Activated CD4-positive, alpha-beta T cell treated with anti-CD3 and anti-CD28 coated beads, Interleukin-2, amount 50 U/mL, for 16 hours (primary cell): ENCODE measurements at regions not wholly inside any gene's neighbourhood (a gene's known extent, or its start where the extent isn't known, plus 50 kb on each side); places are given as distances from the start of the nearest gene placed in this dataset.

Source experiments
- DNase-seq: peaks from one replicate; pipeline ENCODE4 v3.0.0-alpha.2; 2020

- DNase-seq = no peak
These were observed 134.3 kb downstream of the SNX19 start for GRCh38 chr11:130781931-130782330.

- DNase-seq = no peak
These were observed 133.7 kb downstream of the SNX19 start for GRCh38 chr11:130782361-130783222.

- no peak for DNase-seq
These were observed 133.0 kb downstream of the SNX19 start for GRCh38 chr11:130783323-130783722.

- no peak for DNase-seq
These were observed 130.7 kb downstream of the SNX19 start for GRCh38 chr11:130785380-130786116.

GRCh38 chr11:130786586-130786985, 129.7 kb downstream of the SNX19 start:
- no peak for DNase-seq

- DNase-seq = no peak
These were observed 129.1 kb downstream of the SNX19 start for GRCh38 chr11:130787092-130787616.

GRCh38 chr11:130787973-130788570, 128.2 kb downstream of the SNX19 start:
- DNase-seq = no peak

GRCh38 chr11:130789056-130789640, 127.1 kb downstream of the SNX19 start:
- no peak for DNase-seq

- no peak for DNase-seq
These were observed 125.6 kb downstream of the SNX19 start for GRCh38 chr11:130790689-130791088.

- no peak for DNase-seq
These were observed 123.5 kb downstream of the SNX19 start for GRCh38 chr11:130792772-130793171.

GRCh38 chr11:130796828-130797227, 119.5 kb downstream of the SNX19 start:
- no peak for DNase-seq

GRCh38 chr11:130798280-130798679, 118.0 kb downstream of the SNX19 start:
- DNase-seq = no peak

GRCh38 chr11:130798801-130799200, 117.5 kb downstream of the SNX19 start:
- no peak for DNase-seq

GRCh38 chr11:130801333-130802122, 114.8 kb downstream of the SNX19 start:
- no peak for DNase-seq

GRCh38 chr11:130802567-130802966, 113.7 kb downstream of the SNX19 start:
- no peak for DNase-seq

- no peak for DNase-seq
These were observed 111.8 kb downstream of the SNX19 start for GRCh38 chr11:130804306-130805076.

- no peak for DNase-seq
These were observed 109.5 kb downstream of the SNX19 start for GRCh38 chr11:130806746-130807145.

- DNase-seq = no peak
These were observed 107.7 kb downstream of the SNX19 start for GRCh38 chr11:130808541-130808940.

GRCh38 chr11:130813196-130813595, 103.1 kb downstream of the SNX19 start:
- no peak for DNase-seq

- DNase-seq = no peak
These were observed 102.6 kb downstream of the SNX19 start for GRCh38 chr11:130813638-130814037.

- DNase-seq = no peak
These were observed 101.7 kb downstream of the SNX19 start for GRCh38 chr11:130814440-130815096.
